ENCODE measurements at regions not wholly inside any gene's neighbourhood (a gene's known extent, or its start where the extent isn't known, plus 50 kb on each side); places are given as distances from the start of the nearest gene placed in this dataset.

GRCh38 chr1:101745551-101746270, 251.0 kb downstream of the OLFM3 start:
- H3K9me3 Mint-ChIP-seq = no peaks in the 10 kb centered on the region
- no peaks in the 10 kb centered on the region for H3K27me3 Mint-ChIP-seq (ENCODE audit: low read depth)
- H3K4me3 Mint-ChIP-seq = no peak overlapping the region
- DNase-seq (no peak), ATAC-seq (no peak)
- H3K4me1 Mint-ChIP-seq (ENCODE audit: low read depth) = no peaks in the 10 kb centered on the region
- no peaks in the 10 kb centered on the region for H3K36me3 Mint-ChIP-seq (ENCODE audit: insufficient read depth)

DNA sequence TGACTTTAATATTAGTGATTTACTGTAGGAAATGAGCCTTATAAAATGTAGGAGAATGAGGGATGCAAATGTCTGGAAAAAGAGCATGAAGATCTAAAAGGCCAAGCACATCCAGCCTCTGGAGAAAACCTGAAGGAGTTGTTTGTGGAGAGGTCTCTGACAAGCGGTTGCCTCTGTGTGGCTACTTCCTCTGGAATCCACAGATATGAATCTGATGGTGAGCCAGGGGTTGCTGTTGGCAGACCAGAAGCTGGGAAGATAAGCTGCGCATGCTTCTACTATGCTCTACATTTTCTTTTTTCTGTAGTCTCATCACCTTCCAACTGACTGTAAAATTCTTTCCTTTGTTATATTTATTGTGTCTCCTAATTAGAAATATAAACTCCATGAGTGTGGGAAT, 248.6 kb downstream of the OLFM3 start:
- ATAC-seq (no peak), DNase-seq (no peak)
- no peak overlapping the region for H3K4me3 Mint-ChIP-seq
- H3K27me3 Mint-ChIP-seq (ENCODE audit: low read depth) = no peaks in the 10 kb centered on the region
- no peaks in the 10 kb centered on the region for H3K36me3 Mint-ChIP-seq (ENCODE audit: insufficient read depth)
- H3K4me1 Mint-ChIP-seq (ENCODE audit: low read depth) = no peaks in the 10 kb centered on the region
- no peaks in the 10 kb centered on the region for H3K9me3 Mint-ChIP-seq
